ENCODE measurements at regions not wholly inside any gene's neighbourhood (a gene's known extent, or its start where the extent isn't known, plus 50 kb on each side); places are given as distances from the start of the nearest gene placed in this dataset.

- no peaks in the 10 kb centered on the region for H3K4me1 ChIP-seq (replicated peaks in 1 of 4; ENCODE audit: control insufficient read depth in 3 of 4, insufficient read depth in 4 of 4, low read length in 3 of 4)
- H2BK120ac ChIP-seq (replicated peaks; ENCODE audit: low read depth, low read length), result no peak overlapping the region
- H3K27ac ChIP-seq (ENCODE audit: low read depth, low read length), result no peak overlapping the region
- H2AFZ ChIP-seq (ENCODE audit: low read length), result no peak overlapping the region
- no peak for DNase-seq (ENCODE audit: low read depth in 1 of 2, low spot score in 2 of 2)
- no peak overlapping the region for H2BK12ac ChIP-seq (ENCODE audit: low read depth, low read length)
- no peak for FAIRE-seq
- no peaks in the 10 kb centered on the region for H3K79me2 ChIP-seq (ENCODE audit: control insufficient read depth in 1 of 2, insufficient read depth in 2 of 2, low read length in 2 of 2)
- H3K9ac ChIP-seq (replicated peaks in 1 of 4; ENCODE audit: extremely low read depth in 1 of 4, low read depth in 3 of 4, low read length in 3 of 4), result no peak overlapping the region
- H3K4me2 ChIP-seq (ENCODE audit: insufficient read depth in 1 of 2, low read depth in 2 of 2, low read length in 2 of 2), result no peak overlapping the region
- no peaks in the 10 kb centered on the region for H3K9me3 ChIP-seq (ENCODE audit: insufficient read depth in 2 of 2, low read depth in 1 of 2, low read length in 1 of 2)
- H3K27me3 ChIP-seq (replicated peaks in 1 of 4; ENCODE audit: control insufficient read depth in 3 of 4, extremely low read depth in 1 of 4, insufficient read depth in 3 of 4, low read length in 3 of 4), result no peaks in the 10 kb centered on the region
- H3K18ac ChIP-seq (ENCODE audit: extremely low read depth, low read length), result no peak overlapping the region
- H2BK15ac ChIP-seq (ENCODE audit: low read length), result no peak overlapping the region
- H4K91ac ChIP-seq (replicated peaks; ENCODE audit: insufficient read length, low read length), result no peak overlapping the region
- H4K20me1 ChIP-seq (replicated peaks in 1 of 2; ENCODE audit: control insufficient read depth in 1 of 2, insufficient read depth in 2 of 2, low read length in 2 of 2), result no peaks in the 10 kb centered on the region
- TF ChIP-seq RAD21 (IDR thresholded peaks at IDR 0.05 in 1 of 2, conservative IDR thresholded peaks at IDR 0.05 in 1 of 2; ENCODE audit: low read depth in 2 of 2, low read length in 2 of 2) (no peak), YY1 (IDR thresholded peaks at IDR 0.05; ENCODE audit: low read depth, low read length) (no peak), CBX8 (IDR thresholded peaks at IDR 0.05; ENCODE audit: borderline replicate concordance, low read depth, low read length) (no peak), BACH1 (IDR thresholded peaks at IDR 0.05; ENCODE audit: low read length) (no peak), EGR1 (IDR thresholded peaks at IDR 0.05; ENCODE audit: borderline replicate concordance, low read depth, low read length) (no peak), CTCF (IDR thresholded peaks at IDR 0.05; ENCODE audit: control extremely low read depth in 1 of 3, insufficient read depth in 1 of 3, low read depth in 1 of 3, low read length in 3 of 3) (no peak), PHF8 (conservative IDR thresholded peaks at IDR 0.05; ENCODE audit: low read depth, low read length) (no peak), EP300 (IDR thresholded peaks at IDR 0.05; ENCODE audit: borderline replicate concordance in 1 of 2, low read depth in 2 of 2, low read length in 2 of 2) (no peak), SIRT6 (IDR thresholded peaks at IDR 0.05; ENCODE audit: low read length) (no peak), SIN3A (conservative IDR thresholded peaks at IDR 0.05 in 1 of 2, IDR thresholded peaks at IDR 0.05 in 1 of 2; ENCODE audit: low read depth in 1 of 2, low read length in 2 of 2) (no peak)
- H3K4me3 ChIP-seq (ENCODE audit: extremely low read depth in 1 of 4, insufficient read depth in 2 of 4, low read depth in 3 of 4, low read length in 4 of 4), result no peak overlapping the region
- H2BK5ac ChIP-seq (ENCODE audit: low read depth, low read length), result no peak overlapping the region
- no peaks in the 10 kb centered on the region for H3K36me3 ChIP-seq (ENCODE audit: control insufficient read depth in 2 of 4, insufficient read depth in 4 of 4, low read length in 3 of 4)
- H3K14ac ChIP-seq (ENCODE audit: insufficient read length), result no peak overlapping the region
- no peak overlapping the region for H4K5ac ChIP-seq (ENCODE audit: insufficient read length, low read depth, low read length)
- H3K79me1 ChIP-seq (ENCODE audit: low read depth, low read length), result no peaks in the 10 kb centered on the region
- H3K23me2 ChIP-seq (ENCODE audit: low read depth, low read length), result no peaks in the 10 kb centered on the region
- POLR2A ChIA-PET (ENCODE audit: partially characterized antibody), result no interaction called here
- no peak overlapping the region for H2BK20ac ChIP-seq (ENCODE audit: low read length)
- no peak overlapping the region for H3K56ac ChIP-seq (replicated peaks; ENCODE audit: insufficient read length, low read depth, low read length)
- no peak overlapping the region for H3K23ac ChIP-seq (ENCODE audit: insufficient read length)
- H3K4ac ChIP-seq (replicated peaks; ENCODE audit: insufficient read length, low read depth, low read length), result no peak overlapping the region
- H4K8ac ChIP-seq (ENCODE audit: extremely low read depth, insufficient read depth, low read length), result no peak overlapping the region
- 94% methylated on average over 1 of the region's 1 CpG; no CpG with 5 or more reads in 1 of the 2 experiments for WGBS, 2 experiments (ENCODE audit: extremely low coverage in 1 of 2, insufficient coverage in 1 of 2, insufficient read length in 1 of 2, insufficient replicate concordance in 2 of 2, low coverage in 1 of 2, low lambda C conversion rate in 2 of 2, missing lambda C conversion rate in 1 of 2)
- no peak overlapping the region for H2AK5ac ChIP-seq (ENCODE audit: low read depth, low read length)
- CTCF ChIA-PET (ENCODE audit: partially characterized antibody), result no interaction called here
Observed at GRCh38 chr3:721086-721485, 371.7 kb upstream of the CNTN6 start.

Data from H1 (cell line).